Tibial nerve (tissue), 4 donors: ENCODE measurements at regions not wholly inside any gene's neighbourhood (a gene's known extent, or its start where the extent isn't known, plus 50 kb on each side); places are given as distances from the start of the nearest gene placed in this dataset.
"Not testable (repeated sequence)": the region's sequence is repeated elsewhere in the genome, so short reads cannot be mapped to it uniquely, and the experiment has no call there.

Source experiments
- DNase-seq, 2 donors: peaks; one replicate each; pipeline ENCODE4 v3.0.0-alpha.2; 2019; ENCODE audit warnings: low spot score in 2 of 2
- H3K27ac ChIP-seq, 4 donors: fragments of 200-600 bp; sonication (generic) in 3 of 4; one replicate each; pipeline ENCODE4 v1.5.1; 2017 to 2019; ENCODE audit warnings: mild to moderate bottlenecking in 1 of 4
- H3K27me3 ChIP-seq, 2 donors: fragments of 200-600 bp; sonication (generic) in 1 of 2; one replicate each; pipeline versions ENCODE4 v1.5.1 to v1.6.0; 2017 to 2019
- H3K36me3 ChIP-seq, 3 donors: fragments of 200-600 bp; sonication (generic); one replicate each; pipeline ENCODE4 v1.5.1; 2018 to 2019
- H3K4me1 ChIP-seq, 4 donors: fragments of 200-600 bp; sonication (generic) in 3 of 4; one replicate each; pipeline ENCODE4 v1.5.1; 2017 to 2019
- H3K4me3 ChIP-seq, 4 donors: fragments of 200-600 bp; sonication (generic) in 3 of 4; one replicate each; pipeline ENCODE4 v1.5.1; 2017 to 2019; ENCODE audit warnings: mild to moderate bottlenecking in 1 of 4, moderate library complexity in 1 of 4
- H3K9me3 ChIP-seq, 4 donors: fragments of 200-600 bp; sonication (generic) in 3 of 4; one replicate each; pipeline ENCODE4 v1.5.1; 2017 to 2019
- CTCF ChIP-seq, 5 experiments: fragments of 200-600 bp in 3 of 5; fragments of 450-650 bp in 2 of 5; sonication (generic) in 3 of 5; IDR thresholded peaks; one replicate each; pipeline ENCODE4 v1.5.1; 2016 to 2019; ENCODE audit warnings: antibody characterized with exemption in 5 of 5, mild to moderate bottlenecking in 3 of 5, moderate library complexity in 2 of 5
- EP300 ChIP-seq, 2 donors: sonication (generic); formaldehyde crosslinking; IDR thresholded peaks; one replicate each; pipeline ENCODE4 v1.6.1; 2017; ENCODE audit warnings: antibody characterized with exemption in 2 of 2, mild to moderate bottlenecking in 1 of 2
- POLR2A ChIP-seq, 2 donors: fragments of 450-650 bp; IDR thresholded peaks; one replicate each; pipeline ENCODE4 v1.6.1; 2017; ENCODE audit warnings: antibody characterized with exemption in 2 of 2, mild to moderate bottlenecking in 2 of 2, moderate library complexity in 2 of 2
- WGBS, 2 donors: methylation state at CpG; one replicate each; pipeline ENCODE4 v1.1.5; 2018; 5-methylcytosine and 5-hydroxymethylcytosine counted together

GRCh38 chr6:140708441-140708840, 1334.0 kb upstream of the CITED2 start:
- whole genome bisulfite sequencing, 2 donors, result 15 to 31% methylated on average over 1 of the region's 1 CpG
- H3K36me3 ChIP-seq, result no peaks in the 10 kb centered on the region
- no peak overlapping the region for H3K27ac ChIP-seq
- no peaks in the 10 kb centered on the region for H3K27me3 ChIP-seq
- H3K4me3 ChIP-seq, result no peak overlapping the region
- peaks cover 0 to 4% (median 0%) of the 10 kb centered on the region in 4 donors for H3K9me3 ChIP-seq
- no peak for TF ChIP-seq EP300 (IDR thresholded peaks at IDR 0.05)
- TF ChIP-seq POLR2A (IDR thresholded peaks at IDR 0.05), result no peak
- no peak for TF ChIP-seq CTCF (IDR thresholded peaks at IDR 0.05)
- no peak for DNase-seq
- H3K4me1 ChIP-seq, result no peaks in the 10 kb centered on the region

- 96 to 100% methylated on average over 1 of the region's 1 CpG for WGBS, 2 donors
- H3K27me3 ChIP-seq, result not testable (repeated sequence)
Measured at GRCh38 chr6:140704008-140704407, 1329.6 kb upstream of the CITED2 start.

GRCh38 chr6:140697585-140697984, 1323.1 kb upstream of the CITED2 start:
- DNase-seq, result no peak

More at GRCh38 chr6:140704008-140704407, 1329.6 kb upstream of the CITED2 start:
- DNase-seq, H3K27ac ChIP-seq, H3K9me3 ChIP-seq, H3K4me1 ChIP-seq, H3K36me3 ChIP-seq, H3K4me3 ChIP-seq: not testable (repeated sequence)

GRCh38 chr6:140684776-140685550, 1310.5 kb upstream of the CITED2 start:
- DNase-seq, result no peak
- no peak overlapping the region for H3K4me3 ChIP-seq
- H3K9me3 ChIP-seq, result no peaks in the 10 kb centered on the region
- no peaks in the 10 kb centered on the region for H3K27me3 ChIP-seq
- no peaks in the 10 kb centered on the region for H3K4me1 ChIP-seq
- TF ChIP-seq CTCF (IDR thresholded peaks at IDR 0.05), result no peak
- TF ChIP-seq POLR2A (IDR thresholded peaks at IDR 0.05), result no peak
- TF ChIP-seq EP300 (IDR thresholded peaks at IDR 0.05), result no peak
- WGBS, 2 donors, result 68 to 81% methylated on average over 1 of the region's 1 CpG
- no peaks in the 10 kb centered on the region for H3K36me3 ChIP-seq
- H3K27ac ChIP-seq, result no peak overlapping the region

More at GRCh38 chr6:140697585-140697984, 1323.1 kb upstream of the CITED2 start:
- Histone ChIP-seq H3K4me3 (no peak overlapping the region), H3K27me3 (no peaks in the 10 kb centered on the region), H3K27ac (no peak overlapping the region), H3K9me3 (peaks cover 0 to 18% (median 0%) of the 10 kb centered on the region in 4 donors), H3K36me3 (no peaks in the 10 kb centered on the region), H3K4me1 (no peaks in the 10 kb centered on the region)
- TF ChIP-seq CTCF (IDR thresholded peaks at IDR 0.05) (no peak), POLR2A (IDR thresholded peaks at IDR 0.05) (no peak), EP300 (IDR thresholded peaks at IDR 0.05) (no peak)

GRCh38 chr6:140677781-140678528, 1303.5 kb upstream of the CITED2 start:
- H3K9me3 ChIP-seq, result no peaks in the 10 kb centered on the region
- DNase-seq, result no peak
- H3K4me1 ChIP-seq, result no peaks in the 10 kb centered on the region
- H3K4me3 ChIP-seq, result no peak overlapping the region
- TF ChIP-seq EP300 (IDR thresholded peaks at IDR 0.05) (no peak), CTCF (IDR thresholded peaks at IDR 0.05) (no peak), POLR2A (IDR thresholded peaks at IDR 0.05) (no peak)
- 78 to 82% methylated on average over 5 of the region's 5 CpGs for WGBS, 2 donors
- no peak overlapping the region for H3K27ac ChIP-seq
- no peaks in the 10 kb centered on the region for H3K36me3 ChIP-seq
- no peaks in the 10 kb centered on the region for H3K27me3 ChIP-seq
